GM19240 (cell line): ENCODE measurements at regions not wholly inside any gene's neighbourhood (a gene's known extent, or its start where the extent isn't known, plus 50 kb on each side); places are given as distances from the start of the nearest gene placed in this dataset.
A peak's percentile ranks its signal among the peaks of the same experiment; 100 is the strongest.
"Not testable (repeated sequence)": the region's sequence is repeated elsewhere in the genome, so short reads cannot be mapped to it uniquely, and the experiment has no call there.

Source experiments
- DNase-seq: peaks from one replicate; pipeline ENCODE4 v3.0.0; 2011; ENCODE audit warnings: low spot score; ENCODE audit not compliant: insufficient read length

GRCh38 chr10:63843107-63843506, 321.9 kb downstream of the REEP3 start:
- no peak for DNase-seq

GRCh38 chr10:63848871-63849270, 327.7 kb downstream of the REEP3 start:
- DNase-seq = not testable (repeated sequence)

- DNase-seq = no peak
Measured at GRCh38 chr10:63862860-63863259, 341.7 kb downstream of the REEP3 start.

- no peak for DNase-seq
Measured at GRCh38 chr10:63865210-63865609, 344.0 kb downstream of the REEP3 start.

GRCh38 chr10:63866075-63866746, 345.0 kb downstream of the REEP3 start:
- peak; percentile 58 for DNase-seq

GRCh38 chr10:63866747-63867140, 345.5 kb downstream of the REEP3 start:
- no peak for DNase-seq

GRCh38 chr10:63878428-63878827, 357.2 kb downstream of the REEP3 start:
- no peak for DNase-seq

GRCh38 chr10:63883861-63884260, 362.7 kb downstream of the REEP3 start:
- no peak for DNase-seq

GRCh38 chr10:63884426-63884825, 363.2 kb downstream of the REEP3 start:
- DNase-seq = no peak

GRCh38 chr10:63885156-63885555, 364.0 kb downstream of the REEP3 start:
- DNase-seq = no peak

- DNase-seq = no peak
Measured at GRCh38 chr10:63886281-63887022, 365.3 kb downstream of the REEP3 start.

GRCh38 chr10:63887023-63887589, 365.9 kb downstream of the REEP3 start:
- no peak for DNase-seq

- no peak for DNase-seq
Measured at GRCh38 chr10:63887600-63888370, 366.6 kb downstream of the REEP3 start.

- DNase-seq = no peak
Measured at GRCh38 chr10:63889803-63890202, 368.6 kb downstream of the REEP3 start.

GRCh38 chr10:63896992-63897391, 375.8 kb downstream of the REEP3 start:
- no peak for DNase-seq

- DNase-seq = no peak
Measured at GRCh38 chr10:63899673-63900300, 378.6 kb downstream of the REEP3 start.

GRCh38 chr10:63901228-63901627, 380.0 kb downstream of the REEP3 start:
- DNase-seq = no peak

- DNase-seq = no peak
Measured at GRCh38 chr10:63901881-63902280, 380.7 kb downstream of the REEP3 start.

- DNase-seq = no peak
Measured at GRCh38 chr10:63910806-63911205, 389.6 kb downstream of the REEP3 start.

- DNase-seq = no peak
Measured at GRCh38 chr10:63915240-63915639, 394.0 kb downstream of the REEP3 start.

GRCh38 chr10:63917363-63917762, 396.2 kb downstream of the REEP3 start:
- no peak for DNase-seq
